GM12873 (cell line): ENCODE measurements at regions not wholly inside any gene's neighbourhood (a gene's known extent, or its start where the extent isn't known, plus 50 kb on each side); places are given as distances from the start of the nearest gene placed in this dataset.

Experiments
- CTCF ChIP-seq: IDR thresholded peaks from 2 replicates; pipeline ENCODE4 v1.5.1; 2012; ENCODE audit warnings: low read depth, mild to moderate bottlenecking, moderate library complexity, low read length, control low read depth; ENCODE audit not compliant: insufficient read depth; ENCODE audit errors: missing control alignments

- TF ChIP-seq CTCF, result no peak
These were observed 178.0 kb upstream of the DYNLRB2 start for GRCh38 chr16:80362816-80363215.

DNA sequence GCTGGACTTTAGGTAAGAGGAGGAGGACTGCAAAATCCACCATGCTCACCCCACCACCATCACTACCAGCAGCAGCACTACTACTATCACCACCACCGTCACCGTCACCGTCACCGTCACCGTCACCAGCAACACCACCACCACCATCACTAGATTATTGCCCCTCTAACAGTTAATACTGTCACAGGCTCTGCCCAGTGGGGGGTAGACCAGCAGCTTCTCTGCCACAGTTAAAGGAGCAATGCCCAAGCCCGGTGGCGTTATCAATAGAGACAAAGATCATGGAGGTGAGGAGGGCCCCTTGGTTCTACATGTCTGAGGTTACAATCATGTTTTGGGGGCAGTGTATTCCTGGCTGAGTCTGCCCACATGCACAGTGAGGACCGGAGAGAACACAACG lies 184.4 kb upstream of the DYNLRB2 start:
- TF ChIP-seq CTCF, result no peak

DNA sequence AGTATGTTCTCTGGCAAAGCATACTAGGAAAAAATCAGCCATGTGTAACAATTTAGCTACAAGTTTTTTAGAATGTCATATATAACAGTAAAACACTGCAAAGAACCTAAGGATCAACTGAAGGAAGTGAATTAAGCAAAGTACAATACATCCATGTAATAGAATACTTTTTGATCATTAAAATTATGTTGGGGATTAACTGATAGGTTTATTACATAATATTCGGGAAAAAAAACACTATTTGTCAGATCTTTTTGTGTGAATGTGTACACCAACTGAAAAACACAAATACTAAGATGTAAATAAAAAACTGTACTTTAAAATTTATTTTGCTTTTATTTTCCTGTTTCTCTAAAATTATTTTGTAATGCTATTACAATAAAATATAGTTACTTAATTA lies 185.5 kb upstream of the DYNLRB2 start:
- no peak for TF ChIP-seq CTCF

GRCh38 chr16:80350061-80350460 lies 190.7 kb upstream of the DYNLRB2 start:
- TF ChIP-seq CTCF, result no peak

- TF ChIP-seq CTCF, result no peak
These were observed 192.9 kb upstream of the DYNLRB2 start for GRCh38 chr16:80347900-80348299.

DNA sequence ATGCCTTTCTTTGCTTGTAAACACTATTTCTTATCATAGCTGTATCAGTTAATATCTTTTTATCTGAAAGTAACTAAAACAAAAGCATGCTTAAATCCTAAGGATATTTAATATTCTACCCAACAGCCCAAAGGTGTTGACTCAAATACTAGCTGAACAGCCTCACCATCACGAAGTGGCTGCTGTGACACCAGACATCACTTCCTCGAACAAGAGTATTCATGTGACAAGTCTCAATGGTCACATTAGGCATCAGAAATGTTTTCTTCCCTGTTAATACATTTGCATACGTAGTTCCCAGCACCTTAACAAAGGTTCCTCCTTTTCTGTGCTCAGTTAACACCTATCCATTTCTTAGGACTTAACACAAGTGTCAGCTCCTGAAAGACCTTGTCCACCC lies 193.8 kb upstream of the DYNLRB2 start:
- no peak for TF ChIP-seq CTCF

GRCh38 chr16:80346111-80346632 lies 194.6 kb upstream of the DYNLRB2 start:
- TF ChIP-seq CTCF, result no peak
